IMR-90 (cell line): ENCODE measurements at regions not wholly inside any gene's neighbourhood (a gene's known extent, or its start where the extent isn't known, plus 50 kb on each side); places are given as distances from the start of the nearest gene placed in this dataset.

Experiments
- ATAC-seq: fragments of 200-7000 bp; cut with Tn5 transposase; 2 replicates; pipeline ENCODE4 v1.9.1; 2020; ENCODE audit warnings: low read depth, mild to moderate bottlenecking, moderate library complexity
- BruUV-seq: library from RNA; stranded (reverse); fragments of 400-500 nt; replicated peaks from 2 replicates; lab custom pipeline; 2021; lab: Mats Ljungman, UMichigan
- CTCF ChIA-PET: fragments of 300-600 bp; formaldehyde crosslinking; extraction: SDS; loops from one replicate; lab custom pipeline; 2021; ENCODE audit warnings: antibody characterized with exemption; lab: Yijun Ruan, JAX
- POLR2A ChIA-PET: fragments of 300-600 bp; sonication (Branson Sonifier 250); formaldehyde crosslinking; loops from one replicate; lab custom pipeline; 2022; ENCODE audit warnings: antibody characterized with exemption; ENCODE audit not compliant: unreplicated experiment; lab: Charles Lee
- DNase-seq: peaks from one replicate; pipeline ENCODE4 v3.0.0; 2013
- H2AFZ ChIP-seq: replicated peaks from 2 replicates; pipeline ENCODE3; 2013; ENCODE audit warnings: low read length, mild to moderate bottlenecking; ENCODE audit not compliant: poor library complexity
- H2AK5ac ChIP-seq: 2 replicates; pipeline ENCODE4 v1.6.1; 2013; ENCODE audit warnings: low read depth, low read length, inconsistent platforms
- H2AK9ac ChIP-seq: replicated peaks from 2 replicates; pipeline ENCODE3; 2013; ENCODE audit warnings: mild to moderate bottlenecking, low read depth, low read length, moderate library complexity; ENCODE audit not compliant: poor library complexity
- H2BK120ac ChIP-seq: 2 replicates; pipeline ENCODE4 v1.6.1; 2013; ENCODE audit warnings: low read depth, low read length, inconsistent platforms
- H2BK15ac ChIP-seq: 3 replicates; pipeline ENCODE4 v1.6.1; 2013; ENCODE audit warnings: low read depth, low read length, inconsistent platforms
- H2BK20ac ChIP-seq: 2 replicates; pipeline ENCODE4 v1.6.1; 2013; ENCODE audit warnings: low read depth, mild to moderate bottlenecking, inconsistent platforms, low read length, moderate library complexity
- H2BK5ac ChIP-seq: 2 replicates; pipeline ENCODE4 v1.6.1; 2013; ENCODE audit warnings: mild to moderate bottlenecking, low read depth, low read length, inconsistent platforms; ENCODE audit not compliant: poor library complexity, severe bottlenecking
- H3K14ac ChIP-seq: replicated peaks from 2 replicates; pipeline ENCODE4 v1.6.1; 2013; ENCODE audit warnings: low read depth, low read length, inconsistent platforms
- H3K18ac ChIP-seq: 2 replicates; pipeline ENCODE4 v1.6.1; 2013; ENCODE audit warnings: low read depth, low read length, control low read depth
- H3K23ac ChIP-seq: 2 replicates; pipeline ENCODE4 v1.6.1; 2013; ENCODE audit warnings: low read depth, low read length, inconsistent platforms
- H3K27ac ChIP-seq: 2 replicates; pipeline ENCODE4 v1.5.1; 2013; ENCODE audit warnings: mild to moderate bottlenecking, control low read depth, low read length; ENCODE audit not compliant: insufficient read depth
- H3K27me3 ChIP-seq: 2 replicates; pipeline ENCODE4 v1.6.1; 2013; ENCODE audit warnings: low read length; ENCODE audit not compliant: control insufficient read depth, insufficient read depth
- H3K36me3 ChIP-seq: 2 replicates; pipeline ENCODE4 v1.6.1; 2013; ENCODE audit warnings: low read length, mixed read lengths; ENCODE audit not compliant: control insufficient read depth, insufficient read depth
- H3K4ac ChIP-seq: 2 replicates; pipeline ENCODE4 v1.6.1; 2013; ENCODE audit warnings: low read depth, low read length, inconsistent platforms
- H3K4me1 ChIP-seq: 2 replicates; pipeline ENCODE4 v1.6.1; 2013; ENCODE audit warnings: low read length, mixed read lengths; ENCODE audit not compliant: control insufficient read depth, insufficient read depth
- H3K4me2 ChIP-seq: 2 replicates; pipeline ENCODE4 v1.6.1; 2013; ENCODE audit warnings: low read depth, mild to moderate bottlenecking, control low read depth, low read length, moderate library complexity
- H3K4me3 ChIP-seq: 2 replicates; pipeline ENCODE4 v1.5.1; 2013; ENCODE audit warnings: low read depth, mild to moderate bottlenecking, control low read depth, low read length, moderate library complexity; ENCODE audit not compliant: insufficient read depth
- H3K56ac ChIP-seq: 2 replicates; pipeline ENCODE4 v1.6.1; 2013; ENCODE audit warnings: low read length, inconsistent platforms; ENCODE audit not compliant: insufficient read depth; ENCODE audit errors: extremely low read depth
- H3K79me1 ChIP-seq, 2 experiments: 2 replicates each; pipeline ENCODE4 v1.6.1; 2013; ENCODE audit warnings: low read length in 2 of 2, inconsistent platforms in 1 of 2, low read depth in 1 of 2
- H3K9ac ChIP-seq: 2 replicates; pipeline ENCODE4 v1.6.1; 2013; ENCODE audit warnings: low read depth, low read length, control low read depth
- H3K9me1 ChIP-seq: 2 replicates; pipeline ENCODE4 v1.6.1; 2013; ENCODE audit warnings: low read length, inconsistent platforms; ENCODE audit not compliant: insufficient read depth
- H3K9me3 ChIP-seq: 2 replicates; pipeline ENCODE4 v1.6.1; 2013; ENCODE audit warnings: low read length; ENCODE audit not compliant: control insufficient read depth, insufficient read depth
- H4K20me1 ChIP-seq: 2 replicates; pipeline ENCODE4 v1.6.1; 2013; ENCODE audit warnings: low read length, inconsistent platforms; ENCODE audit not compliant: insufficient read depth
- H4K5ac ChIP-seq: 2 replicates; pipeline ENCODE4 v1.6.1; 2013; ENCODE audit warnings: mild to moderate bottlenecking, low read depth, low read length, control low read depth
- H4K8ac ChIP-seq, 2 experiments: 2 replicates each; pipeline ENCODE4 v1.6.1; 2013; ENCODE audit warnings: low read depth in 2 of 2, low read length in 2 of 2, control low read depth in 1 of 2, inconsistent platforms in 1 of 2
- H4K91ac ChIP-seq: 2 replicates; pipeline ENCODE4 v1.6.1; 2013; ENCODE audit warnings: low read depth, low read length, inconsistent platforms; ENCODE audit not compliant: insufficient read depth
- BHLHE40 ChIP-seq: fragments of 150-350 bp; IDR thresholded peaks from 2 replicates; pipeline ENCODE4 v1.6.1; 2016; ENCODE audit warnings: mild to moderate bottlenecking, low read depth, low read length
- CEBPB ChIP-seq: IDR thresholded peaks from 2 replicates; pipeline ENCODE4 v1.6.1; 2012; ENCODE audit warnings: low read depth, low read length, improper control_type of control experiment
- CHD1 ChIP-seq: IDR thresholded peaks from 2 replicates; pipeline ENCODE4 v1.6.1; 2012; ENCODE audit warnings: low read depth, low read length, improper control_type of control experiment
- CTCF ChIP-seq: conservative IDR thresholded peaks from 2 replicates; pipeline ENCODE4 v1.5.1; 2012; ENCODE audit warnings: mild to moderate bottlenecking, low read depth, low read length, improper control_type of control experiment
- ELK1 ChIP-seq: fragments of 150-350 bp; IDR thresholded peaks from 2 replicates; pipeline ENCODE4 v1.6.1; 2016; ENCODE audit warnings: low read depth, mild to moderate bottlenecking, low read length, moderate library complexity, borderline replicate concordance
- FOS ChIP-seq: fragments of 150-350 bp; IDR thresholded peaks from 2 replicates; pipeline ENCODE4 v1.6.1; 2016; ENCODE audit warnings: low read depth, low read length
- MAFK ChIP-seq: IDR thresholded peaks from 2 replicates; pipeline ENCODE4 v1.6.1; 2012; ENCODE audit warnings: low read depth, low read length, improper control_type of control experiment
- MAZ ChIP-seq: IDR thresholded peaks from 2 replicates; pipeline ENCODE4 v1.6.1; 2012; ENCODE audit warnings: low read depth, mild to moderate bottlenecking, low read length, improper control_type of control experiment, moderate library complexity, borderline replicate concordance
- MXI1 ChIP-seq: IDR thresholded peaks from 2 replicates; pipeline ENCODE4 v1.6.1; 2012; ENCODE audit warnings: low read depth, mild to moderate bottlenecking, low read length, moderate library complexity, borderline replicate concordance
- NFE2L2 ChIP-seq: fragments of 150-350 bp; IDR thresholded peaks from 2 replicates; pipeline ENCODE4 v1.6.1; 2016; ENCODE audit warnings: low read depth, mild to moderate bottlenecking, low read length
- POLR2A ChIP-seq: IDR thresholded peaks from 2 replicates; pipeline ENCODE4 v1.6.1; 2012; ENCODE audit warnings: mild to moderate bottlenecking, low read depth, low read length
- RCOR1 ChIP-seq: IDR thresholded peaks from 2 replicates; pipeline ENCODE4 v1.6.1; 2012; ENCODE audit warnings: mild to moderate bottlenecking, low read length, improper control_type of control experiment; ENCODE audit not compliant: insufficient replicate concordance
- RFX5 ChIP-seq: IDR thresholded peaks from 2 replicates; pipeline ENCODE4 v1.8.0; 2012; ENCODE audit warnings: low read depth, mild to moderate bottlenecking, low read length, moderate library complexity
- SMC3 ChIP-seq: fragments of 150-350 bp; IDR thresholded peaks from 2 replicates; pipeline ENCODE4 v1.6.1; 2016; ENCODE audit warnings: low read depth, mild to moderate bottlenecking, antibody characterized with exemption, low read length, moderate library complexity
- USF2 ChIP-seq: fragments of 150-350 bp; IDR thresholded peaks from 2 replicates; pipeline ENCODE4 v1.6.1; 2017; ENCODE audit warnings: mild to moderate bottlenecking, antibody characterized with exemption, low read length, low read depth
- WGBS, 2 experiments: methylation state at CpG; one replicate each; pipeline versions ENCODE4 v1.1.5 to v1.1.7; 2013; ENCODE audit warnings: missing lambda C conversion rate in 2 of 2; ENCODE audit not compliant: insufficient read length in 1 of 2; ENCODE audit errors: extremely low coverage in 2 of 2; 5-methylcytosine and 5-hydroxymethylcytosine counted together
- dilution Hi-C: fragments of 300-500 bp; cut with HindIII; formaldehyde crosslinking; loops from one replicate; pipeline ENCODE4 v1.14.3; 2018; ENCODE audit warnings: low sequenced_read_pairs; ENCODE audit not compliant: unreplicated experiment
- in situ Hi-C: fragments of 300-500 bp; cut with MboI; formaldehyde crosslinking; loops from 3 replicates; pipeline ENCODE4 v1.14.3; 2019; ENCODE audit warnings: low sequenced_read_pairs, inconsistent platforms, mixed read lengths
- intact Hi-C: fragments of 100-400 bp; cut with micrococcal nuclease; formaldehyde crosslinking; loops from 2 replicates; pipeline ENCODE4 v1.10.0; 2022

- no peaks in the 10 kb centered on the region for H4K20me1 ChIP-seq
- H3K23ac ChIP-seq = no peak overlapping the region
- no peak overlapping the region for H2BK5ac ChIP-seq
- no peak overlapping the region for H2BK20ac ChIP-seq
- no peak overlapping the region for H4K5ac ChIP-seq
- no peak overlapping the region for H2AFZ ChIP-seq
- H2BK15ac ChIP-seq = no peak overlapping the region
- H2AK9ac ChIP-seq = no peak overlapping the region
- peaks cover 8% of the 10 kb centered on the region for H3K9me3 ChIP-seq
- H4K91ac ChIP-seq = no peak overlapping the region
- no peak overlapping the region for H2BK120ac ChIP-seq
- H3K14ac ChIP-seq = no peak overlapping the region
- H3K9ac ChIP-seq = no peak overlapping the region
- ChIA-PET POLR2A (no interaction called here), CTCF (no interaction called here)
- no peak for TF ChIP-seq MAFK
- TF ChIP-seq MXI1 = no peak
- TF ChIP-seq BHLHE40 = no peak
- no peak for TF ChIP-seq CHD1
- TF ChIP-seq POLR2A = no peak
- TF ChIP-seq NFE2L2 = no peak
- TF ChIP-seq CEBPB = no peak
- no peak for TF ChIP-seq USF2
- no peak for TF ChIP-seq RCOR1
- no peak for TF ChIP-seq SMC3
- no peak for TF ChIP-seq ELK1
- no peak for TF ChIP-seq MAZ
- no peak for TF ChIP-seq FOS
- no peak for TF ChIP-seq CTCF
- TF ChIP-seq RFX5 = no peak
- no peak overlapping the region for H3K4ac ChIP-seq
- H2AK5ac ChIP-seq = no peak overlapping the region
- H3K4me2 ChIP-seq = no peak overlapping the region
- H4K8ac ChIP-seq = no peak overlapping the region
- H3K4me1 ChIP-seq = no peaks in the 10 kb centered on the region
- H3K27ac ChIP-seq = no peak overlapping the region
- WGBS, 2 experiments = no CpG with 5 or more reads among the region's 2 CpGs
- H3K18ac ChIP-seq = no peak overlapping the region
- no peaks in the 10 kb centered on the region for H3K79me1 ChIP-seq
- in situ Hi-C loops (no loop called here), intact Hi-C loops (no loop called here), dilution Hi-C loops (no loop called here)
- H3K4me3 ChIP-seq = no peak overlapping the region
- no peaks in the 10 kb centered on the region for H3K9me1 ChIP-seq
- no peak overlapping the region for H3K56ac ChIP-seq
- DNase-seq (no peak), ATAC-seq (no peak)
- no peaks in the 10 kb centered on the region for H3K36me3 ChIP-seq
- H3K27me3 ChIP-seq = no peaks in the 10 kb centered on the region
- BruUV-seq = no TSS peak
Measured at GRCh38 chr2:4916094-4916493, 776.1 kb upstream of the SOX11 start.
